ENCODE measurements at regions not wholly inside any gene's neighbourhood (a gene's known extent, or its start where the extent isn't known, plus 50 kb on each side); places are given as distances from the start of the nearest gene placed in this dataset.

DNA sequence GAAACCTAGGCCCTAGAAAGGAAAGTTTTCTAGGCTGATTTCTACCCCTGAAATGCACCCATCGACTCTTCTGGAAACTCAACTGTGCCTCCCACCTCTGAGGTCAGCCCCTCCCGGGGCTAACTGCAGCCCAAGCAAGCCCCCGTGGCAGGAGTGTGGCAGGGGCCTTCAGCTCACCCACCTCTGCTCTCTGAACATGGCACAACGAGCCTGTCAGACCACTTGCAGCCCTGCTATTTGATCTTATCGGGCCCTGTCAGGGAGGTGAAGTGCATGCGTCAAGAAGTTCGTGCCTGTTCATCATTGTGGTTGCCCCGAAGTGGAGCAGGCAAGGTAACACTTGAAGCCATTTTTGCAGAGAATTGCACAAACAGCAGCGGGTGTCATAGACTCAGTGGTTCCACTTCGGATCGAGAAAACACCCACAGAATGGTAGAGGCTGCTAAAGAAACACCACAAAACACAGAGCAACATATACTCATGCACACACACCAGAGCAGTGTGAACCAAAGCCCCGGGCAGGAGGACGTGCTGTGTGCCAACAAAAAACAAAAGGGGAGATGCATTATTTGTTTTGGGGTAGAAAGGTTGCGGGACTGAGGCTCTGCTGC is 262.7 kb downstream of the ETS1 start:
- DNase-seq, result no peak

DNA sequence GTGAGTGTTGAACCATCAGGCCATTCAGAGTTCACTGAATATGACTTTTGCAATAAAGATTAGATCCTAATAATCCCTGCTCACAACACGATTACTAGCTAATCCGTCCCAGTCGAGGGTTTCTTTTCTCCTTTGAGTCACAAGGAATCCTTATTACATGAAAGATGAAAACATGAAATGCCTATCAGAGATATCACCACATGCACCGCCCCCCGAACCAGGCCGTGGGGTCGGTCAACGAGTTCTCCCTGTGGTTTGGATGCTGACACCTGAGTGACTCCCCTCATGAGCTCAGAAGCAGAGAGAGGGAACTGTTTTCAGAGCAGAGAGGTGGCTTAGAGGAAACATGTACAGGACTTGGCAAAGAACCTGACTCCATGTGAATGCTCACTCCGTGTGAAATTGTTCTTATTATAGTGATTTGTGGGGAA is 263.3 kb downstream of the ETS1 start:
- no peak for DNase-seq

DNA sequence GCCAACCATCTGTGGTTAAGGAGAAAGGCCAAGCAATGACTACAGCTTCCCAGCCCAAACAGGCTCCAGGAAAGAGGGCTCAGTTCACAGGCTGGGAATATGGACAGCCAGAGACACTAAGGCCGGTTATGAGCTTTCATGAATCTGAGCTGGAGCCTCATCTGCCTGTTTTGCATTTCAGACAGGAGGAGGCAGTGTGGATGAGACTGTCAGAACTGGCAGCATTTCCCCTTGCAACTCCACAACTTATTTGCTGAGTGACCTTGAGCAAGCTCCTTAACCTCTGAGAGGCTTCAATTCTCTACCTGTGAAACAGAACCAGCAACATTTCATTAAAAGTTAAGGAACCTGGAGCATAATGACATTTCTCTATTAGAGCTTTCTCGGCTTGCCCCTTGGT is 264.0 kb downstream of the ETS1 start:
- no peak for DNase-seq

DNA sequence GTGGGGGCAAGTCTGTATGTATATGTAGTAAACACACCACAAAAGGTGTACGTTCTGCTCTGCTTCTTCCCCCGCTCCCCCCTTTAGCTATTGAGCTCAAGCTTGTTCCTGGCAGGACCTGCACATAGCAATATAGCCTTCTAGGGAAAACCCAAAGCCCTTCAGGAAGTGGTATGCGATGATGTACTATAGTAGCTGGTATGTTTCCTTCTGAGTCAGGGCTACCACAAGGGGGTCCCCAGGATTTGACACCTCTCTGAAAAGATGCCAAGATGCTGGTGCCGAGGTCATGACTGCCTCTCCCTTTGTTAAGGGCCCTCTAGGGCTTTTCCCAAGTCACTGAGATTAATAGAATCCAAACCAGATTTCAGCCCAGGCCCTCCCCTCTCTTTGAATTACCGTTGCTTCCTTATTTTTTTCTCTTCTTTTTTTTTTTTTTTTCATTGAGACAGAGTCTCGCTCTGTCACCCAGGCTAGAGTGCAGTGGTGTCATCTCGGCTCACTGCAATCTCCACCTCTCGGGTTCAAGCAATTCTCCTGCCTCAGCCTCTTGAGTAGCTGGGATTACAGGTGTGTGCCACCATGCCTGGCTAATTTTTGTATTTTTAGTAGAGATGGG is 268.4 kb downstream of the ETS1 start:
- DNase-seq, result no peak

DNA sequence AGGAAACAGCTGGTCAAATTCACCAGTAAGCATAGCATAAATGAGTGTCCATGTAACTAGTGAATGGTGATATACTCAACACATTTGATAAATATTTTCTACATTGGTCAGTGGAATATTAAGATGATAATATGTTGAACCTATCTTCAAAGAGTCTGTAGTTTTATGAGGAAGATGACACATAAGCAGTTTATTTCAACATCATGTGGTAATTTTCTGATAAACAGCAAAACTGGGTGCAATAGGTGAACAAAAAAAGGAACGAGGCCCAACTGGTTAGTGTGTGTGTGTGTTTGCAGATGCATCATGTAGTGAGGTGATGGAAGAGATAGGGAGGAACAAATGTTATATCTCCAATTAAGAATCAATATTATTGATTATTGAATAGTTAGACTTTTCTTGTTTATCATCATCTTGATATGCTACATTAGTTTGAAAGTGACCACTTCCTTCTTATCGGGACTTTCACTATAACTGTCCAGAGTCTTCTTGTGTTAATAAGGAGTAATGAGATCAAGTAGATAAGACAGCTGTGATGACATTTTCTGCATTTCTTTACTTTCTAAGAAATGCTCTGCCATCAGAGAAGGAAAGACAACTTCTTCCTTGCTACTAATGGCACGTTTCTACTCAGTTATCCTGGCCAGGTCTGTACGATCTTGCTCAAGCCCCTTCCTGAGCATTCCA is 270.7 kb downstream of the ETS1 start:
- no peak for DNase-seq

DNA sequence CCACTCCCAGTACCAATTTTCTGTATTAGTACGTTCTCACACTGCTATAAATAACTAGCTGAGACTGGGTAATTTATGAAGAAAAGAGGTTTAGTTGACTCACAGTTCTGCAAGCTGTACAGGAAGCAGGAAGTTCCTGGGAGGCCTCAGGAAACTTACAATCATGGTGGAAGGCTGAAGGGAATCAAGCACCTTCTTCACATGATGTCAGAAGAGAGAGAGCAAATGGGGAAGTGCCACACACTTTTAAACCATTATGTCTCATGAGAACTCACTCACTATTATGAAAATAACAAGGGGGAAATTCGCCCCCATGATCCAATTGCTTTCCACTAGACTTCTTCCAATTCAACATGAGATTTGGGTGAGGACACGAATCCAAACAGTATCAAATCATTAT is 271.4 kb downstream of the ETS1 start:
- DNase-seq, result no peak

DNA sequence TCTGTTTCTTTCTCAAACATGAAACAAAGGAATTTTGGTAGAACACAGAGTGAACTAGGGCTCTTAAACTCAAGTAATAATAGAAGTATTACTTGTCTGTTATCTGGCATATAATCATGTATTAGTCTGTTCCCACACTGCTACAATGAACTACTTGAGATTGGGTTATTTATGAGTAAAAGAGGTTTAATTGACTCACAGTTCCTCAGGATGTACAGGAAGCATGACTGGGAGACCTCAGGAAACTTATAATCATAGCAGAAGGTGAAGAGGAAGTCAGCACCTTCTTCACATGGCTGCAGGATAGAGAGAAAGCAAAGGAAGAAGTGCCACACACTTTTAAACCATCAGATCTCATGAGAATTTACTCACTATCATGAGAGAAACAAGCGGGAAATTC is 273.4 kb downstream of the ETS1 start:
- no peak for DNase-seq

DNA sequence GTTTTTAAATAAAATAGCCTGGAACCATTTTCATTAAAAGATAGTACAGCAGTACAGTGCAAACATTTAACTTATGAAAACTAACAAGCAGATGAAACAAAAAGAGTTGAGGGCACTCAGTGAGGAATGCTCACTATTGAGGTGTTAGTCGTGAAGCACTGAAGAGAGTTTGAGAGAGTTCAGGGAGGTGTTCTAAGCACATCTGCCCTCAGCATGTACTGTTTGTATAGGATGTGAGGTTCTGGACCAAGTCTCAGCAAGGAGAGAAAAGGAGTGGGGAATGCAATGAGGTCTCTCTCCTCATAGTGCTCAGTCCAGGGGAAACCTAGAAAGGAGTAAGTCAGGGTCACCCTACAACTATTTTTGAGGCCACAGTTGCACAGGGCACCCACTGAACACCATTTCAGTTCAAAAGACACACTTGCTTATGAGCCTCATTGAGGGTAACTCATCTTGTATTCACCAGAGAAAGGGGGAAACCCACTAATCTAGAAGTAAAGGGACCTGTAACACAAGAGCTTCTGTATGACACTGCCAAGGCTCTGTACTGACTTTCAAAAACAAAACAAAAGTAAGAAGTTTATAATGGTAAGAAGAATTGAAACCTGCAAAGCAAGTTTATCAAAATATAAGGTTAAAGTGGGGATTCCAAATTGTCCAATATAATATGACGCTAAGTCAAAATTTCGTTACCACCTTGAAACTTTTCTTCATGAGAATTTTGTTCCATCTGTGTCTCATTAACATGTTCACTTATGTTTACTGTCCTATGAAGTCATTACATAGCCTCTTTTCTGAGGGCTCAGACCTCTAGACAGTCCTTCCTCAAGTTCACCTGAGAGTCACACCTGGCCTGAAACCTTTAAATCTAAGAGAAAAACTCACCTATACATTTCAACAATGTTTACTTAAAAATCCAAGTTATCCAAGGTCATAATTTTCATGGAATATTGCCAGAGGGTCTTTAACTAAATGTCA is 275.3 kb downstream of the ETS1 start:
- DNase-seq, result no peak

DNA sequence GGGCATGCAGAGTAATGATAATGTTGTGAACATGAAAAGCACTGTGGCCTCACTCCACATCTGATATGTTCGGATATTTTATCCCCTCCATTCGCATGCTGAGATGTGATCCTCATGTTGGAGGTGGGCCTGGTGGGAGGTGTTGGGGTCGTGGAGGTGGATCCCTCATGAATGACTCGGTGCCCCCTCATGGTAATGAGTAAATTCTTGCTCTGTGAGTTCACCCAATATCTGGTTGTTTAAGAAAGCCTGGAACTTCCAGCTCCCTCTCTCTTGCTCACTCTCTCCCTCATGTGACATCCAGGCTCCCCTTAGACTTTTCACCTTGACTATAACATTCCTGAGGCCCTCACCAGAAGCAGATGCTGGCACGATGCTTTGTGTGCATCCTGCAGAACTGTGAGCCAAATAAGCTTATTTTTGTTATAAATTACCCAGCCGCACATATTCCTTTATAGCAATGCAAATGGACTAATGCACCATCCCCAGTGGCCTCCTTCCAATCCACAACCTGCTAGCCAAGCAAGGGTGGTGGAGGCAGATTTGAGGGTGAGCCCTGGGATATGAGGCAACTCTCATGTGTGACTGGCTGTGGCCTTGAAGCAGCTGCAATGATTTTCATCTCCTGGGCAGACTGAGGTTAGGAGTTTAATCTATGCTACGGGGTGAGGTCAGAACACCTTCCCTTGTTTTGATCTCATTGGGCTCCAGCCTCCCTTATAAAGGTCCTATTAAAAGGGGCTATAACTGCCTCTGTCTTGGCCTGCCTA is 276.5 kb downstream of the ETS1 start:
- DNase-seq, result no peak

DNA sequence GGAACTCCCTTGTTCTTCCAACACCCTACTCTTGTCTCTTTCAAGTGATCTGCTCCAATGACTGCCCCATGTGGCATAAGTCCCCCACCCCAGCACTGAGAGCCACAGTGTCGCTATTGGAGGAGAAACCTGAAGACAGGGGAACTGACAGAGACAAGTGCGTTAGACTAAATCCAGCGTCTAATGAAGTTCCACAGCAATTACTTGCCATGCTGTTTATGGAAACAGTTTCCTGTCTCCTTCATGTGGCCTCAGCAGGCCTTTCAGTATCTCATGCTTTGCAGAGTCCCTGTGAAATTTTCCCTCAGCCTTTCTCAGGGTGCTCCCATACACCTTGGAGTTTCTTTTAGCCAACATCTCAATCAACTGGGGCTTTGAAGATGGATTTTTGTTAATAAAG is 277.4 kb downstream of the ETS1 start:
- DNase-seq, result no peak

DNA sequence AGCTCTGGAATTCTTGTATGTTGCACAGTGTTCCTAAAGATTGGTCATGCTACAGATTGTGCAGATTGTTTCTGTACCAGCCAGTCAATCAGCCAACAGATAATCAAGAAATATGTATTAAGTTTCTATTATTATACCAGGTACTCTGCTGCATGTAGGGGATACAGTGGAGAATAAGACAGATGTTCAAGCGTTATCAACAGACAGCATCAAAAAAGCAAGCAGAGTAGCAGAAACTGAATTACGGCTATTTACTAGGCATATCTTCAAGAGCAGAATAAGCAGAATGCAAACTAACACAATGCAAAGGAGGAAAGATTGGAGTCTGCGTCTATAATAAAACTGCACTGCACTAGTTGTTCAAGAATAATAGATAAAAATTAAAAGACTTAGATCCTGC is 278.6 kb downstream of the ETS1 start:
- no peak for DNase-seq

DNA sequence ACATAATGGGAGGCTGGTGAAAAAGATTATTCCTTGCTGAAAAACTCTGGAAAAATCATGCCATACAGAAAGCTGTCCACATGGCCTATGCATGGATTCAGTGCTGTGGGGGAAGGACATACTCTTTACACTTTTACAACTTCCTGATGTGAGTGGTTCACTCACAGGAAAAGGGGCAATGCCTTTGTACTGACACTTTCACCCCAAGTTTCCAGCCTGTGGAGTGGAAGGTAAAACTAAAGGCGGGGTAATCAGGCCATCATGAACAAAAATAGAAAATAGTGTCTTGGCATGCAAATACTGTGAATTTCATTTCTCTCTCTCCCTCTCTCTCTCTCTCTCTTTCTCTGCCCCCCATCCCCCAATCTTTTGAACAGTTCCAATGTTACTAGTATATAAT is 281.8 kb downstream of the ETS1 start:
- DNase-seq, result no peak

DNA sequence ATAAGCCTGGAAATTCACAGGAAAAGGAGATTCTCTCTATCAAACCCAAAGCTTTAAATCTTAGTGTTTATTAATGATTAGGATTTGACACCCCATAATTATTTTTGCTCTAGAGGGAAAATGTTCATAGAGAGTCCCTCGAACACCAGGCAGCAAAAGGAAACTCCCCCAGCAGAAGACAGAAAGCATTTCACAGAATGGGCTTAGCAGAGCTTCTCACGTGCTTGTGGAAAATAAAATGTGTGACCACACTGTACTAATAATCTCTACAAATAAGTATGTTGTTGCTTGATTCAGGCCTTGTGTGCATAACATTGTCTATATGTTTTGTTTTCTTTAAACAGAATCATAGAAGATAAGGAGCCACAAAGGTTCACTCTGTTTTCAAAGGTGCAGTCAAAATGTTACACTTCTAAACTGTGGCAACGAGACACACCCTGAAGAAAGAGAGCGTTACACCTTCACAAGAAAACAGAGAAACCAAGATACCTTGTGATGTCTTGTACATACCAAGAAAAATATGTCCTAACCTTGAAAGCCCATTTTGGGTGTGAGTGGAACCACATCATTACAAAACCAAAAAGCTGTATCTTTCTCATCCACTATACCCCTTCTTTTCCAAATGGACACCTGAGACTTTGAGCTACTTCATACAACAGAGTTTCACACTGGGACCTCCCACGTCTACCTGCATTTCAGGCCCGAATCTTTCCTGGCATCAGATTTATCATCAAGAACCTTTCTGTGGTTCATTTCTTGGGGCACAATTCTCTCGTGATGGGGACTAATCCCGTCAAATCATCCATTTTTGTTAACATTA is 282.5 kb downstream of the ETS1 start:
- no peak for DNase-seq

DNA sequence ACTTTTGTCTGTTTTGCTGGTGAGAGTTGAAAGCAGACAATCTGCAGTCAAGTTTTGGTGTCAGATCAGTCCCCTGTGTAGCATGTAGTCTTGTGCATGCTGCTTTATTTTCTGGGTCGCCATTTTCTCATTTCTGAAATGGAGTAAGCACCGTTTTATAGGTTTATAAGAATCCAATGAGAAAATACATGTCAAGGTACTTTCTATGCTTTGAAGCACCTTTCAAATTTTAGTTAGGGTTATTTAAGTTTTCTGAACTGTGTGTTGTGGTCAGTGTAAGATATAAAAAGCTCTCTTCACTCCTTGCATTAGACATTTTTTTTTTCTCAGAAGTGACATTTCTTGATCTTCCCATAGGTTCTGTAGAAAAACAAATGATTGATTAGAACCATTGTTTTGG is 283.2 kb downstream of the ETS1 start:
- DNase-seq, result no peak

DNA sequence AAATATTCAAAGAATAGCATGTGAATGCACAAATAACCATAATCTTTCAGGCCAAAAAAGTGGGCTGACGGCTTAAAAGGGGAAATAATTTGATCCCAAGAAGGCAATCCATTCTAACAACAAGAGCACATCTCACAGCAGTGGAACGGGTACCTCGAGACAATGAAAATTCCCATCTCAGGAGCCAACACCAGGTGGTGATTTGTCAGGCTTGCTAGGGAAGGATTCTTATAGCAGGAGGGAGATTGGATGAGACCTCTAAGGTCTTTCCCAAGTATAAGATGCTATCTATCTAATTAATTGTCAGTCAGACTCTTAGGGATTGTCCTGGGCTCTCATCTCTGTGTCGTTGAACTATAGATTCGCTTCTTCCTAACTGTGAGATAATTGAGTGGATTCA is 284.0 kb downstream of the ETS1 start:
- DNase-seq, result no peak

DNA sequence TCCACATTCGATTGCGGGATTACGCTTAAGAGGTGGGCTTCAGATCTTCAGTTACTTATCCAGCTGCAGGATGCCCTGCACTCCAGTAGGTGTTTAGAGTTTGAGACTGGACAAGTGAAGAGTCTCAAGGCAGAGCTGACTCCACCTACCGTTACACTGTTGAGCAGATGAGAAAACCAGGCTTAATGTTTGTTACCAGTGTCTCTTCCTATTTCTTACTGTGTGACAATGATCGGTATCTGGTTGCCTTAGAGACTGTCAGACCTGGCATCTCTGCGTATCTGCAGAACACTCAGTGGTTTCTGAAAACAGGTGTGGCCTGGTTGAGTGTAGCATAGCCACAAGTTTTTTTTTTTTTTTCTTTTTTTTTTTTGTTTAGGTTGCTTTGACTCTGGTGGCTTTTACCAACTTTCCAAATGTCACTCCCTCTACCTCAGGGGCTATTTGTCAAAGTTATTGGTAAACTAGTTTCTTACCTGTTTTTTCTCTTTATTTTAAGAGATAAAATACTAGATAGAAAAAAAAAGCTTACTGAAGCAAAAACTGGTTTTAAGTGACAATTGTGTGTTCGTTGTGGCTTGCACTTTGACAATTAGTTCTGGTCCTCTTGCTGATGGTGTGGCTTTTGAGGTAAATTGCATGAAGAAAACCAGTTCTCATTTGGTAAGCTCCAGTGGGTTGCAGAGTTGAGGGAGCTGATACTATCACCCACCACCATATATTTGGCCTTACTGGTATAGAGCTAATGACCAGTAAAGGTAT is 284.8 kb downstream of the ETS1 start:
- DNase-seq, result no peak

DNA sequence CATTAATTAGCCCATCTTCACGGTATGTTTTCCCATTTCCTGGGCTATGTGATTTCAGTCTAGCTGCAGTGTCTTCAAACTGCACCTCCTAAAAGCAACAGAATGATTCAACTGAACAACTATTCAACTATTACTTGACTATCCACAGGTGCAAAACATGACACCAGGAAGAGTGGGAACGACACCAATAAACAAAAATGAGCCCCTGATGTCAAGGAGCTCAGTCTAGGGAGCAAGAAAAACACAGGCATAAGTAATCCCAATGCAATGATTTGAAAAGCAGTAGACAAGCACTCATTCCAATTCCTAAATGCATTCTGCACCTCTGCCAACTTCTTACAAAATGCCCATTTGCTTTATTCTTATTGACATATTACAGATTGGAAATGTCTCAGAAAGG is 285.6 kb downstream of the ETS1 start:
- no peak for DNase-seq

DNA sequence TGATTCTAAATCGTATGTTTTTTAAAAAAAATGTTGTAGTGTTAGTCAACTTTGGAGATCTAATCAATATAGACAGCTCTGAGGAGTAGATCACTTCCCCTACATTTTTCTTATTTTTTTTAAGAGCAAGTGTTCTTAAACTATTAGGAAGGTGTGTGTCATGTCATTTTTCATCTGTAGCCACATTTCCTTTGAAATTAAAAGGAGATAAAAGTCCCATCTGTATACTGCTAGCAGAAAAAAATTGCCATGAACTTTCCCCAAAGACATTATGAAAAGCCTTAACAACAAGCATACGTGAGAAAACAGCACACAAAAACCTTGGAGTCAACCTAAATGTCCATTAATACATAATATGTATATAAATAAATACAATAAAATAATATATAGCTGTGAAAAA is 286.6 kb downstream of the ETS1 start:
- DNase-seq, result no peak

DNA sequence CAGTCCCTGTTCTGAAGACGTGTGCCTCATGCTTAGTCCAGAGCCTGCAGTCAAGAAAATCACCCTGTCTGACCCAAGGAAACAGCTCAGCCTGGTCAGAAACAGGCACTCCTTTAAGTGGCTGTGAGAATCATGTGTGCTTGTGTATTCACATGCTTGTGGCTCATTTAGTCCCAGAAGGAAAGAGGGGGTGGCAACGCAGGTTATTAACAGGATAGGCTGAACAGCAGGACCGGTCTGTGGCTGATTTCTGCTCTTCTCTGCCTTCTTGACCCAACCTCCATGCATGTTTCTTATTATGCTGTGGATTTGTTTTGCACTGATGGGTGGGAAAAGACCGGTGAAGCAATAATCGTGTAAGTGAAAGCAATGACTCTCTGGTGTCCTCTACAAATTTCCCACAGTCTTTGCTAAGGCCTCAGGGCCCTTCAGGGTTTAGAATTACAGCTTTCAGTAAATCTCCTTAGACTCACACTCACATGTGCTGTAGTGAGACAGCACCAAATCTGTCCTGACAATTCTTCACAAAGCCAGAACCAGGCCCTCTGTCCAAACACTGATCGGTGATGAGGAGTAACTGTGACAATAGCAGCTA is 288.1 kb downstream of the ETS1 start:
- DNase-seq, result no peak

DNA sequence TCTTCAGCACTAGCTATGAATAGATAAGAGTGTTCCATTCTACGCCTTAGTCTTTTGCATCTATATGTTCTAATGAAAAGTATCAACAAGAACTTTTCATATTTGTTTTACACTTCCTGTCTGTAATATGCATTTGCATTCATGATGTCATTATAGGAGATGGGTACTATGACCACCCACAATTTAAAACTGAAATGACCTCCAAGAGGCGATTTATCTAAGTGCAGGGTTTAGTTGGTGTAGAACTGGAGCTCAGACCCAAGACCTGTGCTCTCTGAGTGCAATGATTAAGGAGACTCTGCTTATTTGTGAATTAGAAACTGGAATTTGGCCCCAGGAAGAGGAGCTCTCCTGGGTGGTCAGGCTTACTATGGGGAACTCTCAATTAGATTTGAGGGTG is 289.1 kb downstream of the ETS1 start:
- DNase-seq, result no peak

DNA sequence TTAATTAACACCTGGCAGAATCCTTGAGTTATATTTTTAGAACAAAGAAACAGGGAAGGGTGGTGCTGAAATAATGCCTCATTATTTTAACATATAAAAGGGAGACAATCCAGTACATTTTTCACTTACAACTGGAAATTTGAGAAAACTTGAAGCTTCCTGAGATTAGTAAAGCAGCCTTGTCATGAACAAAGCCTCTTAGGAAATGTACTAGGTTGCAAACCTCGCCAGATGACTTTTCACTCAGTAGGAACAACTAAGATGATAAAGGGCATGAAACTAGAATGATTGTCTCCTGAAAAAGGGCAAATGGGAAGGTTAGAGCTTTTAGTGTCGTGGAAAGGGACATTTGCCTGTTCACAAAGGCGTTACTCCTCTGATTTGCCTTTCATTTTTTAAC is 289.6 kb downstream of the ETS1 start:
- no peak for DNase-seq

Data from NCI-H2171 (cell line).